GM19328 (cell line): ENCODE measurements at regions not wholly inside any gene's neighbourhood (a gene's known extent, or its start where the extent isn't known, plus 50 kb on each side); places are given as distances from the start of the nearest gene placed in this dataset.

Experiments used
- ATAC-seq: cut with Tn5 transposase; IDR thresholded peaks from one replicate; pipeline ENCODE4 v1.9.1; 2021; ENCODE audit warnings: mild to moderate bottlenecking, moderate library complexity; ENCODE audit not compliant: unreplicated experiment

DNA sequence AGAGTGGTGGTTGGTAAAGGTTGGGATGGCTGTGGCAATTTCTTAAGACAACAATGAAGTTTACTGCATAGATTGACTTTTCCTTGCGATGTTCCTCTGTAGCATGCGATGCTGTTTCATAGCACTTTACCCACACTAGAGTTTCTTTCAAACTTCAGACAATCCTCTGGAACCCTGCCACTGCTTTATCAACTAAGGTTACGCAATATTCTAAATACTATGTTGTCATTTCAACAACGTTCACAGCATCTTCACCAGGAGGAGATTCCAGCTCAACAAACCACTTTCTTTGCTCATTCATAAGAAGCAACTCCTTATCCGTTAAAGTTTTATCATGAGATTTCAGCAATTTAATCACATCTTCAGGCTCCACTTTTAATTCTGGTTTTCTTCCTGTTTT lies 161.2 kb upstream of the NRSN1 start:
- no peak for ATAC-seq

DNA sequence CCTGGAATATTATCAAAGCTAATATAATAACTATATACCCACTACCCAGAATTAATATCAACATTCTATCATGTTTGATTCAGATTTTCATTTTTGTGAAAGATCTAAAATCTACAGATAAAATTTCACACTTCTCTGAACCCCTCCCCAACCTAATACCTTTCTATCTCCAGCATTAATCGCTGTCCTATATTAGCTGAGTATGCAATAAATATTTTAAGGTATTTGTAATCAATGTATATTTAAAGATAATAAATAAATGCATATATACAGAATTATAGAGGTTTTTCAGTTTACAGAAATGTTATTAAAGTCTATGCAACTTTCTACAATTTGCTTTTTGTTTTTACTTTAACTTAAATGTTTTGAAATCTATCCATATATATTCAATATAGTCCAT lies 156.7 kb upstream of the NRSN1 start:
- ATAC-seq, result no peak

DNA sequence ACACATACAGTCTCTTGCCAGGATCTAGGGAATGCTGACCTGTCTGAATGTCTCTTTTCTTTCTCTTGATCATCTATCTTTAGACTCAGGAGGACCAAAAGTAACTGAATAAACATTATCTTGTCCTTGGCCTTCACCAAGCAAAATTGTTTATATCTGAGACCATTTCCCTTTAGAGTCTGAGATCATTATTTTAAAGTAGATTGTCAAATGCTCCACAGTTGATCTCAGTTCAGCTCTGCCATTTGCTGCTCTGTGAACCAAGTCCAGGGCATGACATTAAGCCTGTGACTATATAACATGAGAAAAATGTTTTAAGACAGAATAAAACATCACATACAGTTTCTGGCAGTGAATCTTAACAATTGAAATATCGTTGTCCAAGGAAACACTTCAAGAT lies 148.3 kb upstream of the NRSN1 start:
- no peak for ATAC-seq

DNA sequence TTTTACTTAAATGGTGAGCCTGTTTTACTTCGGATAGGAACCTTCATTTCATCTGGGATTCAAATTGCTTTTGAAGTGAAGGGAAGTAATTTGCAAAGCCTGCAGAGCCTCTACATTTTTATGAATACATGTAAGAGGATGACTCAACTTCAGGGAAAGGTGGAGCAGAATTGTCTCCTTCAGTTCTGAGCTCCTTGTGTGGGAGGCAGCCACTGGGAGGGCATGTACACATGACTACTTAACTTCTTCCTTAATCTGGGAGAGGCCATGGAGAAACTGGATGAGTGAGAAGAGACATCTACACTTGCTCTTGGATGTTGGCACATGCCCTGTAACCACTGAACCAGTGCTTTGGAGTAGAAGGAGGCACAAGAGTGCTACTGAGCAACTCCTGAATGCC lies 145.1 kb upstream of the NRSN1 start:
- no peak for ATAC-seq

DNA sequence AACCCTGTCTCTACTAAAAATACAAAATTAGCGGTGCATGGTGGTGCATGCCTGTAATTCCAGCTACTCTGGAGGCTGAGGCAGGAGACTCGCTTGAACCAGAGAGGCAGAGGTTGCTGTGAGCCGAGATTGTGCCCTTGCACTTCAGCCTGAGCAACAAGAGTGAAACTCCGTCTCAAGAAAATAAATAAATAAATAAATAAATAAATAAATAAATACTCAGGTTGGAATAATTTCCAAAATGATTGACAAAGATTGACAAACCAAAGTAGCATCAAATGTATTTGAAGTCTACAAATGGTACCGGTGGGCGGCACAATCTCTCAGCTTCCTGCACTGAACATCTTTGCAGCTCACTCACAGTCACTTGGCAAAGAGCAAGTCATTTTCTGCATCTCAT lies 144.1 kb upstream of the NRSN1 start:
- no peak for ATAC-seq

DNA sequence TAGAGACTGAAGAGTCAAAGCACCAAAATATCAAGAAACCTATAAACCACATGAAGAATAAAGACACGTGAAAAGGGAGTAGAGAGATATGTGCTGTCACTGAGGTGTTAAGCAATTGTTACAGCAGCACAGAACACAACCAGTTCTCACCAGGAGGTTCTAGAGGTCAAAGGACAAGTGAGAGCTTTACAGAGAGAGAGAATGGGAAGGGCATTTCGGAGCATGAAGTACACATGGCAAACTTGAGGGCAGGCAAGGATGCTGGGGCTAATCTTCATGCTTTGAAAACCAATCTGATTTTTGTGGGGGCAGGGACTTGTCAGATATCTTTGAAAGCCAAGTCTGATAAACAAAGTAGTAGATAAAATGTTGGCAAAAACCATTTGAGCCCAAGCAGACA lies 142.3 kb upstream of the NRSN1 start:
- no peak for ATAC-seq

DNA sequence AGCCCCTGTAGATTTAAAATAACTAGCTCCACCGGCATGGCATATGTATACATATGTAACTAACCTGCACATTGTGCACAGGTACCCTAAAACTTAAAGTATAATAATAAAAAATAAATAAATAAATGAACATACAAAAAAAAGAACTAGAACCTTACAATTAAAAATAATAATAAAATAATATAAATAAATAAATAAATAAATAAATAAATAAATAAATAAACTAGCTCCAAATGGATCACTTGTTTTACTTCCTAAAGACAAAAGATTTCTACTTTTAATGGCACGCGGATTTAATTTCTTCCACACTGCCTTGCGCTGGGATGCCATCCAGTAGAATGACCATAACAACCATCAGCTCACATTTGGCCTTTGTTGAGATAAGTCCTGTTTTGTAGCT lies 141.0 kb upstream of the NRSN1 start:
- no peak for ATAC-seq

DNA sequence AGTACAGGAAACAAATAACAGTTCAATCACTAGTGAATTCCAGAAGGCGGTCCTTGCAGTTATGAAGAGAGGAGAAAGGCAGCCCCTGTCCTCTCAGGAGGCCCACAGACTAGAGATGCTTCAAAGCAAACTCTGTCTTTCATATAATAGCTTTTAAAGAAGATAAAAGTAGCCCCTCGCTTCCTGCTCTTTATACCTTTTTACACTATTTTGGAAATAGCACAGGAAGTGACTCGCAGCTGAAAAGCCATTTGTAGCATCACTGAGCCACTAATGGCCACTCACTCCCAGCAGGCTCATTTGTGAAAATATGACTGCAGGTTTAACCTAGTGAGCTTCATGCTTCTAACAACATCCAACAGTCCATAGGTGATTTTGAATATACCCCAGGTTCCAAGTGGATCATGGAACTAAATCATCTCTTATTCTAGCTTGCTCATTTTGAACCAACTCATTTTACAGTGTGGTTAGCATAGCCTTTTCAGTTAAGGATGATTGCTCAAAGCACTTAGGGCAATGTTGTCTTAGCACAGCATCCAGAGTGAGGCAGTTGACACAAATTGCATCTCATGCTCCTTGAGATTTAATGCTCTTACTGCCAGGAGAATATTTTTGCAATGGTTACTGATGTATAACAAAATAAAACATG lies 136.0 kb upstream of the NRSN1 start:
- ATAC-seq, result no peak

DNA sequence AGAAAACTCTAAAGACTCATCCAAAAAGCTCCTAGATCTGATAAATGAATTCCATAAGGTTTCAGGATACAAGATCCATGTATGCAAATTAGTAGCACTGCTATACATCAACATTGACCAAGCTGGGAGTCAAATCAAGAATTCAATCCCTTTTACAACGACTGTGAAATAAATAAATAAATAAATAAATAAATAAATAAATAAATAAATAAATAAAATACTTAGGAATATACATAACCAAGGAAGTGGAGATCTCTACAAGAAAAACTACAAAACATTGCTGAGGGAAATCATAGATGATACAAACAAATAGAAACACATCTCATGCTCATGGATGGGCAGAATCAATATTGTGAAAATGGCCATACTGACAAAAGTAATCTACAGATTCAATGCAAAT lies 132.0 kb upstream of the NRSN1 start:
- ATAC-seq, result no peak

DNA sequence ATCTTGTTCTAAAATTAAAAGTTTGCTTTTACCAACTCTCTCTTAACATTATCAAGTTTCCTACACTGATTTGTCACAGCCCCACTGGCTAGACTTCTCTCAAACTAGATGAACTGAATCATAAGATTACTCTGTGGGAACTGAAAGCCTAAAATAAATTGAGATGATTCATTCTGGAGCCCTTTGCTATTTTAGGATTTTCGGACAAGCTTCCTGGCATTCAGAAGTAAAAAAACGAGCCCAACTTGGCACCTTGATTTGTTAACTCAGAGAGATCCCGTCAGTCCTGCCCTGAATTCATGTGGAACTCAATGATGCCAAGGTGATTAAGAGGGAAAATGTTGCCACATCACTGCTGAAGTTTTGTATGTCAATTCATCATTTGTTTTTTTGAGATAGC lies 122.0 kb upstream of the NRSN1 start:
- ATAC-seq, result no peak

DNA sequence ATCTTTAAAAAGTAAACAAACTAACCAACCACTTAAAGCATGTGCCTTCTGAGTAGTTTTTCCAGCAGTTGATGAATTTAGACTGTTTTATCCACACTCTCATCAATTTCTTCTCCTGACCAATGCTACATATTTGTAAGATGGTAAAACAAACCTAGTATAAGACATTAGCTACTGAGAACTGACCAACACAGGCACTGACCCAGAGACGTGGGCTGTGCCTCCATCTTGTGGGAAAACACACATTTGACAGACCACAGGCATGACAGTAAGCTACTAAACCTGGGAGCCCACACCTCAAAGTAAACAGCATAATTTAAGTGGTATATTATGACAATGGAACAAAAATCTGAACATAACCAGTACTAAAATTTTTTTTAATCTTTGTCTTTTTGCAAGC lies 121.4 kb upstream of the NRSN1 start:
- ATAC-seq, result no peak

DNA sequence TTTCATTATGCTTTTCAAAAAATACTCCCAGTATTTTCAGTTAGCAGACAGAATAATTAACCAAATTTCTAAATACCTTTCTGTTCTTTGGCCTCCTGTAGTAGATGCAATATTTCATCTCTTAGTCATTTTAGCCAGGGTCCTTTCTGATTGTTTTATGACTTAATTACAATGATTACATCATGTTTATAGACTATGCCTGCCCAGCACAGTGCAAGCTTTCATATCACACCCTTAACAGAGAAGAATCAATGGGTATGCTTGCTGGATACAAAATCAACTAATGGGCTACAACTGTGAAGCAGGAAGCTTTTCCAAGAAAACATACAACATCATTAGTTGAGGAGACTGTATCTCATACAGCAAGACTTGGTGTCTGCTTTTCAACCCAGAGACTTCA lies 119.8 kb upstream of the NRSN1 start:
- ATAC-seq, result no peak

DNA sequence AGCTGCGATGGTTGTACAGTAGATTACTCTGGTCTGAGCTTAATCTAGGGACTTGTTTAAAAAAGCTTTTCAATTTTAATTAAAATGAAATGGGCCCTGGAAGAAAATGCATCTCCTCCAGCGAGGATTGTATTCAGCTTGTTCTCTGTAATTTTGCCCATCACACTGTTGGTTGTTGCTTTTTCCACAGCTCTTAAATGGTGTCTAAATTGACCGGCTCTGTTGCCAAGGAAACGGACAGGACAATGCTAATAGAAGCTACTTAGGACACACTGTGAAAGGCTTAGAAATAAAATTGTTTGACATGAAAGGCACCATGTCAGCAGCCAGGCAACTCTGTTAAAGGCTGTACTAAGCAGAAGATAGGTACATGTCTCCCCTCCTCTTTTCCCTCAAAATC lies 116.7 kb upstream of the NRSN1 start:
- ATAC-seq, result no peak

DNA sequence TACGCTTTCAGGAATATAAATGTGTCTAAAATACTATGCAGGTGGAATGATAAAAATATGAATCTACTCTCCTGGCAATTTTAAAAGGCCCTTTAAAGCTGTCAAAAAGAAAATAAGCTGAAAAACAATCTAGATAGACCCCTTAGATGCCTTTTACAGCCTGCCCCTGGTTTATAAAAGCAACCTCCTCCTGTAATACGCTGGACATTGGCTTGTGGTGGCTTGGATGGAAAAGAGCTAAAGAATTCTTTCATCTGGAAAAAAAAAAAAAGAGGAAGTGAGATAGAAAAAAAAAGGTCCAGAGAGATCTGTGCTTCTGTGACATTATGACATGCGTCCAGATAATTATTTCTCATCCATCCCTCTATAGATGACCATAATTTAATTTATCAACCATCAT lies 115.9 kb upstream of the NRSN1 start:
- no peak for ATAC-seq

DNA sequence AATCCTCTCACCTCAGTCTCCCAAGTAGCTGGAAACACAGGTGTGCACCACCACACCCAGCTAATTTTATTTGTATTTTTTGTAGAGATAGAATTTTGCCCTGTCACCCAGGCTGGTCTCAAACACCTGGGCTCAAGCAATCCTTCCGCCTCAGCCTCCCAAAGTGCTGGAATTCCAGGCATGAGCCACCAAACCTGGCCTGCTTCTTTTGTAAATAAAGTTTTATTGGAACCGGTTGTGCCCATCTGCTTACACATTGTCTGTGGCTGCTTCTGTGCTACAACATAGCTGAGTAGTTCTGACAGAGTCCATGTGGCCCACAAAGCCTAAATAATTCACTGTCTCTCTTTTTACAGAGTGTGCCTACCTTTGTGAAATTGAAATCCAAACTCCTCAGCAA lies 109.7 kb upstream of the NRSN1 start:
- no peak for ATAC-seq

DNA sequence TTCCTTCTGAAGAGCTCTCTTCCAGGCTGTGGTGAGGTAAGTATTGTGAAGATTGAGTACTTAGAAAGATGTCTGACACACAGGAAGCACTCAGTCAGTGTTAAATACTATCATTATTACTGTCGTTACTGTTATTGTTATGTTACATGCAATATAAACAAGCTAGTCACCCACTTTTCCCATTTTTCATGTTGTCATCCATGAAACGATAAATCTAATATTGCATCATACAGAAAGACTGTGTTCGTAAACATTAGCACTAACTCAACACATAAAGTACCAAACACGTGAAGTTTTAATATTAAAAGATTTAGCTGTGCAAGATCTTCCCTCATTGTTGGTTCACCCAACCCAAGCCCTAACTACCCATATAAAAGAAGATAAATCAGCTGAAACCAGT lies 109.2 kb upstream of the NRSN1 start:
- no peak for ATAC-seq

DNA sequence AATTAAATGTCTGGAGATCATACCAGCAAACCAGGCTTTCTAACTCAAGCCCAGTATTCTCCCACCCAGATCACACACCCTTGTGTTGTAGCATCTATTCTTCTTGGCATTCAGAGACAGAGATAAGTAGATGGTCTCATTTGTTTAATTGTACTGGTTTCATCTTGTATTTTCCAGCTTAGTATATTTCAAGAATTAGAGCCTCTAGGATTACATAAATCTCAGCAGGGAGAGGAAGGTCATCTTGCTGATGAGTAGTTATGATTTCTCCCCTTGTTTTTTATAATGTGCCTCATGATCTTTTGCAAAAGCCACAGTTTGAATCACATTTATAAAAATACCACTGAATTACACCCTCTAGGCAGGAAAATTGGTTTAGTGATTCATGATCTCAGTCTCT lies 106.6 kb upstream of the NRSN1 start:
- no peak for ATAC-seq

DNA sequence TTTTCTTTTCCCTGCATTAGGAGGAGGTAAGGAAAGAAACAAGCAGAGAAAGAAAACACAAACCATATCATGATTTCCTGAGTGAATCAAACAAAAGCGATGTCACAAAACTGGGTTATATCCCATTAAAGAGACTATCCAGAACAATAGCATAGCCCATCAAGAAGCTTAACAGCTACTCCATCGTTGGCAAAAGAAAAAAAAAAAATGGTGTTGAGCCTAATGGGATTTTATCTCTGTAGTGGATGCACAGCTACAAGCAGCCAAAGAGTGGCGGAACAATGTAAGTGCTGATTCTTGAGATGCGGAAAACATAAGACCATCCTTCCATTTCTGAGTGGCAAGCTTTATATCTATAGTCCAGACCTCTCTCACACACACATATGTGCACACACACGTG lies 106.2 kb upstream of the NRSN1 start:
- ATAC-seq, result no peak

DNA sequence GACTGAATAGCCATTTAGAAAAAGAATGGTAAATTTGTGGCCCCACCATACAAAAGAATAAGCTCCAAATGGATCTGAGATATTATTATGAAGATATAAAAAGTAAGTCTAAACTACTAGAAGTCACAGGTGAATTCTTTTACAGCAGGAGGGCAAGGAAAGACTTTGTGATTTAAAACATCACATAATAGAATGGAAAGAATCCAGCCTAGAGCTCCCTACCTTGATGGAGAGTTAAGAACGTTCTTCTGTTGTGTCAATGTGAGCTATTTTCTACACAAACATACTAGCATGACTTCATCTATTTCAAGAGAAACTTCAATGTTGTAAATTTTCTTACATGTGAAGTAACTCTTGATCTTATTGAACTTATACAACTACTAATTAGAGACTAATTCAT lies 100.0 kb upstream of the NRSN1 start:
- no peak for ATAC-seq

DNA sequence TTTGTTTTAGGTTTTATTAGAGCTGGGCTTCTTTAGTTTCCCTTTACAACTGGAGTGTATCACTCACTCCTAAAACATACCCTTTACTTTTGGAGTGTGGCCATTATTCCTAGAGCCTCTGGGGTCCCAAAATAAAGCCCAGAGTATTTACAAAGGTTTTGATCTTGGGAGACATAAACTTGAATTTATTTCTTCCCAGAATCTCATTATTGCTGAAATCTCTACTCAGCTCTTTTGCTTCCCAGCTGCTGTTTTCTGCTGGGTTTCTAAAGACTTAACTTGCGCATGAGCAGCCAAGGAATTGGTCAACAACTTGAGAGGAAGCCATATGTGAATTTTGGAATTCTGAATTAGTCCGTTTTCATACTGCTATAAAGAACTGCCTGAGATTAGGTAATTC lies 94.5 kb upstream of the NRSN1 start:
- no peak for ATAC-seq

DNA sequence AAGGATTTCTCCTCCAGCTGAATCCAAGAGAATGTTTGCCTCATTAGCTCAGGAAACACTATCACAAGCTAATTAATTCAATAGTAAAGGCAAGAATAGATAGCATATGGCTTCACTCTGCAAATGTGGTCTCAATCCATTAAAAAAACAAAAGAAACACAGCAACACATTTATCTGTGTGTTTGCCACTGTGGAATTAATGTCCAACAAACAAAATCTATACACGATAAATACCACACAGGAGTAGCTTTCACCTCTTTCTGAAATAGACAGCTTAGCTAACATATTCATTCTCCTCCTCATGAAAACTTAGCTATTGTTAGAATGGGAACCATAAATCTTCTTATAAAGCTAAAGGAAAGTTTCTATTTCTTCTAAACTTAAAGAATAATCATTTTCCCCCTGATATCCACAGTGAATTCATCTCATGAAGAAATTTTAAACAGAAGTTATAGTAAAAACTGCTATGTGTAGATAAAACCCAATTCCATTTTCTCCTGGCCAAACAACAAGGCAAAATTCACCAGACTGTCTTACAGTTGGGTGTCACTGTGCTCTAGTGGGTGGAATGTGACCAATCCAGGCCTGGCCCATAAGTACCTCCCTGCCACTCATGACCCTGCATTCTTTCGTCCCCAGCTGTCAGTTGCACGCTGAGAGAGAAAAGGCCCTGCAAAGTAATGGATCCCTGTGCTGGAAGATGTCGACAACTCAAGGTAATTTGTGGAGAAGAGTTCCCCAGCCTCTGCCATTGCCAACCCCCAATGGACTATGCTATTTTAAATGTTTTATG lies 92.9 kb upstream of the NRSN1 start:
- no peak for ATAC-seq

DNA sequence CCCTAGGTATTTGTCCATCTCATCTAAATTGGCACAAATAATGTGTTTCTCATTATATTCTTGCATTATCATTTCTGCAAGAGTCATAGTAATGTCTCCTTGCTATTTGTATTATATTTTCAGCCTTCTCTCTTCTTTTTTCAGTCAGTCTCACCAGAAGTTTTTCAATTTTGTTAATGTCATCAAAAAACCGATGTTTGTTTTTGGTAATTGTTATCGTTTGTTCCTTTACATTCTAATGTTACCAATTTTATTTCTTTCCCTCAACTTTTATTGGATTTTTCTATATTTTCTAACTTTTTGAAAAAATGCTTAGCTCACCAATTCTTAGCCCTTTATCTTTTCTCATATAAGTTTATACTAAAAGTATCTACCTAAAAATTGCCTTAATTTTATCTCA lies 82.2 kb upstream of the NRSN1 start:
- no peak for ATAC-seq
